SK-N-SH (cell line): ENCODE measurements at regions not wholly inside any gene's neighbourhood (a gene's known extent, or its start where the extent isn't known, plus 50 kb on each side); places are given as distances from the start of the nearest gene placed in this dataset.

Experiments
- CTCF ChIA-PET: fragments of 300-600, 350-600 bp; formaldehyde crosslinking; extraction: SDS; loops from one replicate; lab custom pipeline; 2021; lab: Yijun Ruan, JAX
- POLR2A ChIA-PET: fragments of 350-600 bp; sonication (Branson Sonifier 250); formaldehyde crosslinking; extraction: SDS; loops from one replicate; lab custom pipeline; 2020; ENCODE audit warnings: antibody characterized with exemption, inconsistent platforms; lab: Yijun Ruan, JAX
- DNase-seq: peaks from one replicate; pipeline ENCODE4 v3.0.0; 2012
- H2AFZ ChIP-seq: fragments of 200-600 bp; sonication (generic); 2 replicates; pipeline ENCODE4 v1.8.1; 2016; ENCODE audit warnings: antibody characterized with exemption, mild to moderate bottlenecking, low read depth
- H3F3A ChIP-seq: fragments of 200-600 bp; sonication (generic); replicated peaks from 2 replicates; pipeline ENCODE3; 2016; ENCODE audit warnings: antibody characterized with exemption, mild to moderate bottlenecking; ENCODE audit not compliant: insufficient read depth
- H3K27ac ChIP-seq, 2 experiments: fragments of 200-500 bp in 1 of 2; fragments of 200-600 bp in 1 of 2; sonication (Bioruptor generic) in 1 of 2; sonication (generic), shearing (Covaris generic) in 1 of 2; 2 replicates each; pipeline versions ENCODE4 v1.5.1 to v1.6.1; 2014 to 2016; ENCODE audit warnings: low read depth in 2 of 2, inconsistent platforms in 1 of 2, low read length in 1 of 2, mild to moderate bottlenecking in 1 of 2, mixed read lengths in 1 of 2
- H3K27me3 ChIP-seq: fragments of 200-600 bp; sonication (generic), shearing (Covaris generic); 2 replicates; pipeline ENCODE4 v1.6.1; 2016; ENCODE audit warnings: mixed run types; ENCODE audit not compliant: insufficient read depth
- H3K36me3 ChIP-seq, 2 experiments: fragments of 200-500 bp in 1 of 2; fragments of 200-600 bp in 1 of 2; sonication (Bioruptor generic) in 1 of 2; sonication (generic) in 1 of 2; replicated peaks in 1 of 2; 2 replicates each; pipeline versions ENCODE3 to v1.5.1; 2014 to 2016; ENCODE audit warnings: low read length in 1 of 2, mild to moderate bottlenecking in 1 of 2; ENCODE audit not compliant: insufficient read depth in 2 of 2, control insufficient read depth in 1 of 2
- H3K4me1 ChIP-seq, 2 experiments: fragments of 200-500 bp in 1 of 2; fragments of 200-600 bp in 1 of 2; sonication (Bioruptor generic) in 1 of 2; sonication (generic), shearing (Covaris generic) in 1 of 2; 2 replicates each; pipeline versions ENCODE4 v1.5.1 to v1.6.1; 2014 to 2016; ENCODE audit warnings: low read depth in 1 of 2, low read length in 1 of 2, mixed run types in 1 of 2; ENCODE audit not compliant: insufficient read depth in 2 of 2, control insufficient read depth in 1 of 2
- H3K4me2 ChIP-seq: fragments of 200-600 bp; sonication (generic), shearing (Covaris generic); 2 replicates; pipeline ENCODE4 v1.6.1; 2017; ENCODE audit warnings: mixed run types
- H3K4me3 ChIP-seq, 2 experiments: fragments of 200-500 bp in 1 of 2; fragments of 200-600 bp in 1 of 2; sonication (Bioruptor generic) in 1 of 2; sonication (generic), shearing (Covaris generic) in 1 of 2; 2 replicates each; pipeline versions ENCODE4 v1.5.1 to v1.8.1; 2014 to 2016; ENCODE audit warnings: low read depth in 2 of 2, inconsistent platforms in 1 of 2, low read length in 1 of 2, mild to moderate bottlenecking in 1 of 2, mixed read lengths in 1 of 2, moderate library complexity in 1 of 2
- H3K79me2 ChIP-seq: fragments of 200-600 bp; sonication (generic); 2 replicates; pipeline ENCODE4 v1.8.1; 2017; ENCODE audit warnings: mild to moderate bottlenecking; ENCODE audit not compliant: insufficient read depth
- H3K9ac ChIP-seq: fragments of 200-600 bp; sonication (generic); 2 replicates; pipeline ENCODE4 v1.6.1; 2017; ENCODE audit warnings: mixed run types
- H3K9me2 ChIP-seq: fragments of 200-600 bp; sonication (generic); 2 replicates; pipeline ENCODE4 v1.6.1; 2017; ENCODE audit warnings: mixed run types
- H3K9me3 ChIP-seq: fragments of 200-600 bp; sonication (generic); 2 replicates; pipeline ENCODE4 v1.6.1; 2017; ENCODE audit warnings: mixed run types, mild to moderate bottlenecking, moderate library complexity
- H4K20me1 ChIP-seq: fragments of 200-600 bp; sonication (generic); 2 replicates; pipeline ENCODE4 v1.6.1; 2017; ENCODE audit warnings: mild to moderate bottlenecking, mixed run types; ENCODE audit not compliant: insufficient read depth
- CHD2 ChIP-seq: fragments of 150-350 bp; IDR thresholded peaks from 2 replicates; pipeline ENCODE4 v1.6.1; 2018; ENCODE audit warnings: low read length; ENCODE audit not compliant: partially characterized antibody
- ELF1 ChIP-seq: IDR thresholded peaks from 2 replicates; pipeline ENCODE4 v1.4.0; 2012
- EP300 ChIP-seq, 2 experiments: IDR thresholded peaks; 2 replicates each; pipeline versions ENCODE4 v1.4.0 to v1.6.1; 2012; ENCODE audit warnings: borderline replicate concordance in 1 of 2, low read depth in 1 of 2, low read length in 1 of 2
- EZH2phosphoT487 ChIP-seq: fragments of 200-600 bp; sonication (generic); IDR thresholded peaks from 2 replicates; pipeline ENCODE4 v1.6.1; 2017; ENCODE audit warnings: low read depth, mixed run types, mild to moderate bottlenecking, antibody characterized with exemption, moderate library complexity, borderline replicate concordance
- FOXJ3 ChIP-seq: sonication (generic); formaldehyde crosslinking; IDR thresholded peaks from 2 replicates; pipeline ENCODE4 v1.5.1; 2020; ENCODE audit warnings: mild to moderate bottlenecking, missing genetic modification reagents
- FOXM1 ChIP-seq: IDR thresholded peaks from 2 replicates; pipeline ENCODE4 v1.4.0; 2012; ENCODE audit warnings: low read depth, mild to moderate bottlenecking
- GABPA ChIP-seq: IDR thresholded peaks from 2 replicates; pipeline ENCODE4 v1.4.0; 2012; ENCODE audit warnings: low read depth, mild to moderate bottlenecking
- GATA2 ChIP-seq: sonication (generic); formaldehyde crosslinking; IDR thresholded peaks from 2 replicates; pipeline ENCODE4 v1.5.0; 2020; ENCODE audit warnings: mild to moderate bottlenecking, missing genetic modification reagents
- POLR2AphosphoS5 ChIP-seq: IDR thresholded peaks from 2 replicates; pipeline ENCODE4 v1.6.1; 2012; ENCODE audit warnings: low read depth, low read length
- RCOR1 ChIP-seq: fragments of 150-350 bp; IDR thresholded peaks from 2 replicates; pipeline ENCODE4 v1.6.1; 2017; ENCODE audit warnings: antibody characterized with exemption, low read length
- REST ChIP-seq: IDR thresholded peaks from 2 replicates; pipeline ENCODE4 v1.6.1; 2012; ENCODE audit warnings: mild to moderate bottlenecking, low read depth, low read length, moderate library complexity
- RXRA ChIP-seq: IDR thresholded peaks from 2 replicates; pipeline ENCODE4 v1.4.0; 2012; ENCODE audit warnings: low read depth, mild to moderate bottlenecking, borderline replicate concordance
- SMC3 ChIP-seq: IDR thresholded peaks from 2 replicates; pipeline ENCODE4 v1.6.1; 2012; ENCODE audit warnings: low read depth, low read length, improper control_type of control experiment
- TAF1 ChIP-seq: IDR thresholded peaks from 2 replicates; pipeline ENCODE4 v1.6.1; 2012; ENCODE audit warnings: low read depth, mild to moderate bottlenecking, low read length, moderate library complexity, borderline replicate concordance
- TEAD4 ChIP-seq: IDR thresholded peaks from 2 replicates; pipeline ENCODE4 v1.4.0; 2012; ENCODE audit warnings: mild to moderate bottlenecking, borderline replicate concordance; ENCODE audit not compliant: insufficient read depth
- USF2 ChIP-seq: fragments of 150-350 bp; IDR thresholded peaks from 2 replicates; pipeline ENCODE4 v1.6.1; 2017; ENCODE audit warnings: antibody characterized with exemption, low read length, low read depth, borderline replicate concordance
- YY1 ChIP-seq: IDR thresholded peaks from 2 replicates; pipeline ENCODE4 v1.4.0; 2012; ENCODE audit warnings: low read depth, mild to moderate bottlenecking
- WGBS: methylation state at CpG from one replicate; pipeline ENCODE4 v1.1.6; 2017; ENCODE audit warnings: low lambda C conversion rate; 5-methylcytosine and 5-hydroxymethylcytosine counted together

GRCh38 chr12:22991250-22991844 is 366.4 kb downstream of the ETNK1 start:
- Histone ChIP-seq H3K9me2 (no peaks in the 10 kb centered on the region), H3K4me3 (no peak overlapping the region), H3K27me3 (no peaks in the 10 kb centered on the region), H3K4me1 (peaks cover 0 to 4% of the 10 kb centered on the region in 2 experiments; a peak in 2 of 4 replicates), H3K27ac (no peak overlapping the region), H2AFZ (no peak overlapping the region), H3K79me2 (no peaks in the 10 kb centered on the region), H3K36me3 (no peaks in the 10 kb centered on the region), H3F3A (no peaks in the 10 kb centered on the region), H4K20me1 (no peaks in the 10 kb centered on the region), H3K9ac (no peak overlapping the region), H3K9me3 (no peaks in the 10 kb centered on the region), H3K4me2 (no peak overlapping the region)
- ChIA-PET CTCF (interaction anchor here (1.5 kb wide), 1 partner anchor 20 kb away, joined by 3 read pairs; no protein-coding TSS in a partner anchor), POLR2A (no interaction called here)
- TF ChIP-seq EZH2phosphoT487: no peak
- no peak for TF ChIP-seq CHD2
- TF ChIP-seq GATA2: no peak
- no peak for TF ChIP-seq EP300 (IDR thresholded peaks at IDR 0.05; ENCODE audit: borderline replicate concordance in 1 of 2, low read depth in 1 of 2, low read length in 1 of 2)
- TF ChIP-seq SMC3: no peak
- no peak for TF ChIP-seq RCOR1
- no peak for TF ChIP-seq YY1
- TF ChIP-seq GABPA: no peak
- TF ChIP-seq ELF1: no peak
- no peak for TF ChIP-seq TEAD4
- WGBS: 63% methylated on average over 3 of the region's 3 CpGs
- DNase-seq: no peak

GRCh38 chr12:22993609-22994315 is 368.8 kb downstream of the ETNK1 start:
- no peak overlapping the region for H3K4me2 ChIP-seq
- no peaks in the 10 kb centered on the region for H3K9me2 ChIP-seq
- ChIA-PET CTCF (interaction anchor here (1.2 kb wide), 1 partner anchor 9 kb away, joined by 5 read pairs; no protein-coding TSS in a partner anchor), POLR2A (no interaction called here)
- H3K27me3 ChIP-seq: no peaks in the 10 kb centered on the region
- no peaks in the 10 kb centered on the region for H3F3A ChIP-seq
- H3K4me1 ChIP-seq: peaks cover 0 to 4% of the 10 kb centered on the region in 2 experiments; a peak in 2 of 4 replicates
- 47% methylated on average over 4 of the region's 4 CpGs for WGBS
- H2AFZ ChIP-seq: no peak overlapping the region
- no peaks in the 10 kb centered on the region for H3K9me3 ChIP-seq
- no peak overlapping the region for H3K27ac ChIP-seq
- H3K4me3 ChIP-seq: no peak overlapping the region
- TF ChIP-seq FOXM1 (no peak), FOXJ3 (no peak)
- H3K79me2 ChIP-seq: no peaks in the 10 kb centered on the region
- H3K9ac ChIP-seq: no peak overlapping the region
- DNase-seq: no peak
- no peaks in the 10 kb centered on the region for H3K36me3 ChIP-seq
- H4K20me1 ChIP-seq: no peaks in the 10 kb centered on the region

- H3F3A ChIP-seq: no peaks in the 10 kb centered on the region
- H4K20me1 ChIP-seq: no peaks in the 10 kb centered on the region
- H3K4me3 ChIP-seq: no peak overlapping the region
- H3K4me1 ChIP-seq: peaks cover 0 to 4% of the 10 kb centered on the region in 2 experiments; a peak in 2 of 4 replicates
- no peak overlapping the region for H3K9ac ChIP-seq
- no peaks in the 10 kb centered on the region for H3K9me2 ChIP-seq
- POLR2A ChIA-PET: no interaction called here
- no peaks in the 10 kb centered on the region for H3K9me3 ChIP-seq
- 63% methylated on average over 3 of the region's 3 CpGs for WGBS
- no peak overlapping the region for H2AFZ ChIP-seq
- no peak overlapping the region for H3K27ac ChIP-seq
- H3K79me2 ChIP-seq: no peaks in the 10 kb centered on the region
- DNase-seq: no peak
- H3K36me3 ChIP-seq: no peaks in the 10 kb centered on the region
- CTCF ChIA-PET: interaction anchor here (1.2 to 1.4 kb wide), 2 partner anchors 10 to 122 kb away, joined by 4 to 5 read pairs; no protein-coding TSS in a partner anchor
- H3K27me3 ChIP-seq: no peaks in the 10 kb centered on the region
- H3K4me2 ChIP-seq: no peak overlapping the region
- TF ChIP-seq REST (no peak), RXRA (no peak), GATA2 (no peak), POLR2AphosphoS5 (no peak), USF2 (no peak), TAF1 (no peak)
Observed at GRCh38 chr12:22994316-22994675, 369.3 kb downstream of the ETNK1 start.
